Panc1 (cell line): ENCODE measurements at regions not wholly inside any gene's neighbourhood (a gene's known extent, or its start where the extent isn't known, plus 50 kb on each side); places are given as distances from the start of the nearest gene placed in this dataset.

Source experiments
- ATAC-seq: fragments of 200-7000 bp; cut with Tn5 transposase; 2 replicates; pipeline ENCODE4 v1.9.1; 2020; ENCODE audit warnings: mild to moderate bottlenecking, moderate library complexity
- BruUV-seq: library from RNA; stranded (reverse); fragments of 400-500 nt; replicated peaks from 2 replicates; lab custom pipeline; 2021; lab: Mats Ljungman, UMichigan
- CTCF ChIA-PET: fragments of 300-600 bp; sonication (Branson Sonifier 250); formaldehyde crosslinking; loops from one replicate; lab custom pipeline; 2022; ENCODE audit warnings: antibody characterized with exemption; lab: Charles Lee
- POLR2A ChIA-PET: fragments of 300-600 bp; sonication (Branson Sonifier 250); formaldehyde crosslinking; loops from one replicate; lab custom pipeline; 2022; ENCODE audit warnings: antibody characterized with exemption; lab: Charles Lee
- DNase-seq: peaks from one replicate; pipeline ENCODE4 v3.0.0-alpha.2; 2010; ENCODE audit warnings: low read depth, low spot score
- H3K27ac ChIP-seq: 2 replicates; pipeline ENCODE4 v1.5.1; 2011; ENCODE audit warnings: mild to moderate bottlenecking, low read length, inconsistent platforms
- H3K27me3 ChIP-seq: fragments of 200-500 bp; sonication (Bioruptor generic); 2 replicates; pipeline ENCODE4 v1.6.0; 2014; ENCODE audit warnings: low read length, inconsistent platforms; ENCODE audit not compliant: control insufficient read depth, insufficient read depth
- H3K36me3 ChIP-seq: fragments of 200-500 bp; sonication (Bioruptor generic); 2 replicates; pipeline ENCODE4 v1.5.1; 2014; ENCODE audit warnings: inconsistent platforms, mild to moderate bottlenecking, low read length, moderate library complexity; ENCODE audit not compliant: control insufficient read depth, insufficient read depth
- H3K4me1 ChIP-seq: 2 replicates; pipeline ENCODE4 v1.5.1; 2011; ENCODE audit warnings: inconsistent platforms, mild to moderate bottlenecking, low read length, moderate library complexity; ENCODE audit not compliant: control insufficient read depth, insufficient read depth
- H3K4me3 ChIP-seq, 2 experiments: 2 replicates each; pipeline ENCODE4 v1.5.1; 2011 to 2012; ENCODE audit warnings: low read depth in 2 of 2, low read length in 2 of 2, mild to moderate bottlenecking in 2 of 2, inconsistent platforms in 1 of 2, moderate library complexity in 1 of 2
- H3K9me3 ChIP-seq: fragments of 200-500 bp; sonication (Bioruptor generic); 2 replicates; pipeline ENCODE4 v1.5.1; 2014; ENCODE audit warnings: low read depth, mild to moderate bottlenecking, inconsistent platforms, low read length, moderate library complexity; ENCODE audit not compliant: control insufficient read depth, insufficient read depth
- CTCF ChIP-seq: fragments of 450-650 bp; IDR thresholded peaks from 2 replicates; pipeline ENCODE4 v1.5.1; 2017; ENCODE audit warnings: mild to moderate bottlenecking
- POLR2AphosphoS5 ChIP-seq: IDR thresholded peaks from 2 replicates; pipeline ENCODE4 v1.6.1; 2012; ENCODE audit warnings: mild to moderate bottlenecking, low read depth, low read length, moderate library complexity
- REST ChIP-seq, 2 experiments: IDR thresholded peaks; 2 replicates each; pipeline ENCODE4 v1.6.1; 2011 to 2012; ENCODE audit warnings: low read depth in 2 of 2, control low read depth in 1 of 2, low read length in 1 of 2, mild to moderate bottlenecking in 1 of 2, moderate library complexity in 1 of 2; ENCODE audit not compliant: insufficient read depth in 1 of 2
- SIN3A ChIP-seq: IDR thresholded peaks from 2 replicates; pipeline ENCODE4 v1.6.1; 2012; ENCODE audit warnings: low read depth, mild to moderate bottlenecking, low read length, moderate library complexity, borderline replicate concordance; ENCODE audit not compliant: insufficient read depth
- TCF7L2 ChIP-seq: IDR thresholded peaks from 2 replicates; pipeline ENCODE4 v1.6.1; 2011; ENCODE audit warnings: mild to moderate bottlenecking, low read depth, low read length, inconsistent platforms
- in situ Hi-C: cut with HindIII; loops from 2 replicates; pipeline ENCODE4 v1.10.0; 2016; ENCODE audit warnings: low sequenced_read_pairs, low pct_unique_long_range_greater_than_20kb
- intact Hi-C: fragments of 100-400 bp; cut with micrococcal nuclease; formaldehyde crosslinking; loops from one replicate; pipeline ENCODE4 v1.10.0; 2022; ENCODE audit not compliant: unreplicated experiment

- CTCF ChIA-PET, result no interaction called here
- ATAC-seq (no peak), DNase-seq (no peak)
- Histone ChIP-seq H3K27me3 (no peaks in the 10 kb centered on the region), H3K27ac (no peak overlapping the region), H3K4me1 (no peaks in the 10 kb centered on the region), H3K9me3 (no peaks in the 10 kb centered on the region), H3K4me3 (no peak overlapping the region), H3K36me3 (no peaks in the 10 kb centered on the region)
- BruUV-seq, result no TSS peak
- POLR2A ChIA-PET, result interaction anchor here (0.6 kb wide), 1 partner anchor 10 kb away, joined by 7 read pairs; no protein-coding TSS in a partner anchor
- in situ Hi-C loops, result no loop called here
- TF ChIP-seq TCF7L2, result no peak
- intact Hi-C loops, result no loop called here
These were observed 80.8 kb upstream of the IL12A start for GRCh38 chr3:159907828-159908227.

DNA sequence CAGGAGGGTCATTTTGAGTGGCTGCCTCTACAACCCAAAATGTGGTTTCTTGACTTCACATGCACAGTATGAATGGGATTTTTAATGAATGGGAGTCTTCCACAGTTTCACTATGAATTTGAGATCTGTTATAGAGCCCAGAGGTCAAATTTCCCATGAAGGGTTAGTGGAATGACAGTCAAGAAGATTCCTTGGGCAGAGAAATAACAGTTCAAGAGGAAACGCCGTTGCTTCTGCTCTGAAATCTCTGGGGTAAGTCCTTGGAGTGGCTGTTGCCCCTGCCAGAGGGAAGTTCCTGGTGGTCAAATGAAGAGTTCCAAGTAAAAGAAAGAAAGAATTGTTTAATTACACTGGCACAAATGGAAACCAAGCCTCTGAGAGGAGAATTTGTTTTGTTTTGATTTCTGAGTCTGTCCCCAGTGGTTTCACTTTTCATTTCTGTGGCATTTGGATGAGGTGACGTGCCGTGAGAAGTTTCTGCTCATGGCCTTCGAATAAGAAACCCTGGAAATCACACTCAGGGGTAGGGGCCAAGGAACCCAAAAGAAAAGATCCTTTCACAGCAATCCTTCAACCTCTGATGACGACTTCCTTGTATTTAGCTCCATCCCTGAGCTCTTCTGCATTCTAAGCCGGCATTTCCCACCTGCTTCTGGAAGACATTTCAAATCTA, 77.5 kb upstream of the IL12A start:
- ChIA-PET POLR2A (no interaction called here), CTCF (no interaction called here)
- no peaks in the 10 kb centered on the region for H3K9me3 ChIP-seq
- in situ Hi-C loops, result no loop called here
- 0 out of 2 replicates have a peak, but pooled peaks have one; percentile 46 for ATAC-seq
- intact Hi-C loops, result no loop called here
- BruUV-seq, result no TSS peak
- no peaks in the 10 kb centered on the region for H3K4me1 ChIP-seq
- no peak for TF ChIP-seq CTCF
- no peak for TF ChIP-seq SIN3A
- TF ChIP-seq REST (IDR thresholded peaks at IDR 0.05; ENCODE audit: insufficient read depth in 1 of 2, low read depth in 2 of 2, low read length in 1 of 2), result no peak
- no peak for TF ChIP-seq POLR2AphosphoS5
- TF ChIP-seq TCF7L2, result no peak
- H3K27ac ChIP-seq, result peak overlapping the region; percentile 68
- no peaks in the 10 kb centered on the region for H3K36me3 ChIP-seq
- no peak for DNase-seq
- H3K27me3 ChIP-seq, result no peaks in the 10 kb centered on the region
- H3K4me3 ChIP-seq, result peak overlapping the region; percentile 31 to 59

DNA sequence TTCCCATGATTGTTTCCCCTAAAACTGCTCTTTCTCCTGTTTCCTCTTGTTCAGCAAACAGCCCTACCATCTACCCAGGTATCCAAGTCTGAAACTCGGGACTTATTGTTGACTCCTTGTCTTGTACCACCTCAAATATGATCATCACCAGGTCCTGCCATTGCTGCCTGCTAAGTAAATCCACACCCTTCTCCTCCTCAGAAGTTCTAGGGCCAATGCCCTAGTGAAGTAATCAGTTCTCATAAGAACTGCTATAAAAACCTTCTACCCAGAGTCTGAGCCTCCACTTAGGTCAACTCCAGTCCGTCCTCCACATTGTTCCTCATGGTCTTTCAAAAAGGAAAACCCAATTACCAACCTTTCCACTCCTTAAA, 77.0 kb upstream of the IL12A start:
- BruUV-seq, result no TSS peak
- peak overlapping the region; percentile 31 to 59 for H3K4me3 ChIP-seq
- DNase-seq (no peak), ATAC-seq (peak; percentile 54; the same call in 1 of the 2 replicates)
- no peaks in the 10 kb centered on the region for H3K36me3 ChIP-seq
- intact Hi-C loops, result no loop called here
- peak overlapping the region; percentile 68; the same call in 1 of the 2 replicates for H3K27ac ChIP-seq
- CTCF ChIA-PET, result no interaction called here
- POLR2A ChIA-PET, result no interaction called here
- no peaks in the 10 kb centered on the region for H3K9me3 ChIP-seq
- in situ Hi-C loops, result no loop called here
- H3K27me3 ChIP-seq, result no peaks in the 10 kb centered on the region
- H3K4me1 ChIP-seq, result no peaks in the 10 kb centered on the region
- TF ChIP-seq SIN3A (no peak), REST (IDR thresholded peaks at IDR 0.05; ENCODE audit: insufficient read depth in 1 of 2, low read depth in 2 of 2, low read length in 1 of 2) (no peak), TCF7L2 (no peak), POLR2AphosphoS5 (no peak), CTCF (no peak)
